Aorta (tissue), 5 donors: ENCODE measurements at regions not wholly inside any gene's neighbourhood (a gene's known extent, or its start where the extent isn't known, plus 50 kb on each side); places are given as distances from the start of the nearest gene placed in this dataset.

Source experiments
- ATAC-seq: fragments of 200-7000 bp; cut with Tn5 transposase; one replicate; pipeline ENCODE4 v1.9.1; 2022; ENCODE audit warnings: moderate library complexity; ENCODE audit not compliant: low FRiP score
- DNase-seq, 2 donors: peaks; one replicate each; pipeline ENCODE4 v3.0.0-alpha.2; 2020
- H3K27ac ChIP-seq, 2 donors: one replicate each; pipeline ENCODE4 v1.5.1; 2013; ENCODE audit warnings: low read length in 2 of 2, mild to moderate bottlenecking in 2 of 2, moderate library complexity in 2 of 2, control low read depth in 1 of 2, inconsistent platforms in 1 of 2, low read depth in 1 of 2
- H3K27me3 ChIP-seq, 2 donors: one replicate each; pipeline ENCODE4 v1.6.1; 2013; ENCODE audit warnings: control low read depth in 1 of 2, low read length in 1 of 2, mild to moderate bottlenecking in 1 of 2, moderate library complexity in 1 of 2; ENCODE audit not compliant: insufficient read depth in 2 of 2, control insufficient read depth in 1 of 2
- H3K36me3 ChIP-seq, 2 donors: one replicate each; pipeline ENCODE4 v1.6.1; 2013; ENCODE audit warnings: control low read depth in 1 of 2, low read length in 1 of 2, mild to moderate bottlenecking in 1 of 2; ENCODE audit not compliant: insufficient read depth in 2 of 2, control insufficient read depth in 1 of 2
- H3K4me1 ChIP-seq, 2 donors: one replicate each; pipeline ENCODE4 v1.6.1; 2013; ENCODE audit warnings: low read length in 2 of 2, control low read depth in 1 of 2, mild to moderate bottlenecking in 1 of 2, moderate library complexity in 1 of 2; ENCODE audit not compliant: insufficient read depth in 2 of 2, control insufficient read depth in 1 of 2
- H3K4me3 ChIP-seq, 2 donors: one replicate each; pipeline ENCODE4 v1.5.1; 2013; ENCODE audit warnings: low read length in 2 of 2, control low read depth in 1 of 2, mild to moderate bottlenecking in 1 of 2
- H3K9me3 ChIP-seq: one replicate; pipeline ENCODE4 v1.6.1; 2013; ENCODE audit warnings: mild to moderate bottlenecking, low read length; ENCODE audit not compliant: control insufficient read depth
- WGBS, 2 donors: extraction: QIAGEN DNeasy Blood & Tissue Kit; methylation state at CpG; one replicate each; pipeline ENCODE4 v1.1.7; 2013; 5-methylcytosine and 5-hydroxymethylcytosine counted together
- intact Hi-C, 2 donors: fragments of 100-400 bp; cut with DNase I; formaldehyde crosslinking; loops; one replicate each; pipeline versions ENCODE4 v1.14.2 to v1.15.0; 2022
- donor health status: healthy with polysubstance abuse.
- donor health status: Bipolar disorder and iron deficiency.
- donor health status: DM: no; HTN: no; CAD: no.
- donor health status: DM: no; HTN: no; CAD: no.
- donor health status: DM: yes; HTN: yes; CAD: no.

- no peaks in the 10 kb centered on the region for H3K9me3 ChIP-seq
- H3K27me3 ChIP-seq = no peaks in the 10 kb centered on the region
- no peaks in the 10 kb centered on the region for H3K4me1 ChIP-seq
- ATAC-seq (no peak), DNase-seq (no peak)
- no peaks in the 10 kb centered on the region for H3K36me3 ChIP-seq
- 80 to 85% methylated on average over 5 of the region's 5 CpGs for WGBS, 2 donors
- no peak overlapping the region for H3K4me3 ChIP-seq
- intact Hi-C loops = no loop called here
- H3K27ac ChIP-seq = no peak overlapping the region
These were observed 67.6 kb upstream of the SERTAD2 start for GRCh38 chr2:64721320-64721623.

GRCh38 chr2:64722291-64723044 is 68.8 kb upstream of the SERTAD2 start:
- no peak overlapping the region for H3K4me3 ChIP-seq
- WGBS, 2 donors = 72 to 76% methylated on average over 2 of the region's 2 CpGs
- H3K9me3 ChIP-seq = no peaks in the 10 kb centered on the region
- no peaks in the 10 kb centered on the region for H3K4me1 ChIP-seq
- H3K27me3 ChIP-seq = no peaks in the 10 kb centered on the region
- no peak for DNase-seq
- intact Hi-C loops = no loop called here
- no peak overlapping the region for H3K27ac ChIP-seq
- no peak for ATAC-seq
- H3K36me3 ChIP-seq = no peaks in the 10 kb centered on the region

GRCh38 chr2:64727013-64727767 is 73.5 kb upstream of the SERTAD2 start:
- no peaks in the 10 kb centered on the region for H3K27me3 ChIP-seq
- no peak overlapping the region for H3K27ac ChIP-seq
- intact Hi-C loops = no loop called here

GRCh38 chr2:64727843-64728463 is 74.2 kb upstream of the SERTAD2 start:
- Histone ChIP-seq H3K27ac (no peak overlapping the region), H3K9me3 (no peaks in the 10 kb centered on the region), H3K4me3 (no peak overlapping the region), H3K4me1 (peaks cover 3 to 4% of the 10 kb centered on the region in 2 donors), H3K27me3 (no peaks in the 10 kb centered on the region), H3K36me3 (no peaks in the 10 kb centered on the region)
- no peak for DNase-seq
- ATAC-seq = no peak
- WGBS, 2 donors = 85 to 87% methylated on average over 10 to 11 of the region's 11 CpGs
- intact Hi-C loops = no loop called here

More at GRCh38 chr2:64727013-64727767, 73.5 kb upstream of the SERTAD2 start:
- Histone ChIP-seq H3K36me3 (no peaks in the 10 kb centered on the region), H3K4me1 (peaks cover 3 to 4% of the 10 kb centered on the region in 2 donors), H3K9me3 (no peaks in the 10 kb centered on the region), H3K4me3 (no peak overlapping the region)
- DNase-seq (no peak), ATAC-seq (no peak)
- WGBS, 2 donors = 86 to 90% methylated on average over 3 of the region's 3 CpGs

- H3K36me3 ChIP-seq = no peaks in the 10 kb centered on the region
- intact Hi-C loops = no loop called here
- no peaks in the 10 kb centered on the region for H3K9me3 ChIP-seq
- H3K4me1 ChIP-seq = peaks cover 4 to 8% of the 10 kb centered on the region in 2 donors
- H3K27ac ChIP-seq = peak overlapping the region in 1 of 2 donors; percentile 75
- ATAC-seq (peak; percentile 88), DNase-seq (peak in 1 of 2 donors; percentile 81)
- WGBS, 2 donors = 4 to 5% methylated on average over 9 of the region's 9 CpGs
- H3K4me3 ChIP-seq = peak overlapping the region; percentile 51 to 87
- no peaks in the 10 kb centered on the region for H3K27me3 ChIP-seq
These were observed 77.0 kb upstream of the SERTAD2 start for GRCh38 chr2:64730551-64731262.

- Histone ChIP-seq H3K4me3 (peak overlapping the region; percentile 51 to 87), H3K36me3 (no peaks in the 10 kb centered on the region), H3K9me3 (no peaks in the 10 kb centered on the region), H3K4me1 (peaks cover 4 to 8% of the 10 kb centered on the region in 2 donors), H3K27ac (no peak overlapping the region), H3K27me3 (no peaks in the 10 kb centered on the region)
- ATAC-seq = no peak
- no peak for DNase-seq
- intact Hi-C loops = no loop called here
- 13 to 27% methylated on average over 3 of the region's 3 CpGs for WGBS, 2 donors
These were observed 77.5 kb upstream of the SERTAD2 start for GRCh38 chr2:64731263-64731643.

GRCh38 chr2:64731746-64732145 is 78.0 kb upstream of the SERTAD2 start:
- H3K27me3 ChIP-seq = no peaks in the 10 kb centered on the region
- 88 to 92% methylated on average over 5 of the region's 5 CpGs for WGBS, 2 donors
- intact Hi-C loops = no loop called here
- no peaks in the 10 kb centered on the region for H3K36me3 ChIP-seq
- ATAC-seq = no peak
- peaks cover 4 to 8% of the 10 kb centered on the region in 2 donors for H3K4me1 ChIP-seq
- H3K27ac ChIP-seq = no peak overlapping the region
- DNase-seq = peak in 1 of 2 donors; percentile 59
- H3K9me3 ChIP-seq = no peaks in the 10 kb centered on the region
- H3K4me3 ChIP-seq = no peak overlapping the region

- peaks cover 4 to 8% of the 10 kb centered on the region in 2 donors for H3K4me1 ChIP-seq
- no peak overlapping the region for H3K4me3 ChIP-seq
- H3K36me3 ChIP-seq = no peaks in the 10 kb centered on the region
- ATAC-seq (no peak), DNase-seq (no peak)
- intact Hi-C loops = no loop called here
- H3K27me3 ChIP-seq = no peaks in the 10 kb centered on the region
- no peaks in the 10 kb centered on the region for H3K9me3 ChIP-seq
- H3K27ac ChIP-seq = no peak overlapping the region
- 85 to 88% methylated on average over 4 of the region's 4 CpGs for whole genome bisulfite sequencing, 2 donors
These were observed 78.4 kb upstream of the SERTAD2 start for GRCh38 chr2:64732146-64732545.
